ENCODE measurements at regions not wholly inside any gene's neighbourhood (a gene's known extent, or its start where the extent isn't known, plus 50 kb on each side); places are given as distances from the start of the nearest gene placed in this dataset.

DNA sequence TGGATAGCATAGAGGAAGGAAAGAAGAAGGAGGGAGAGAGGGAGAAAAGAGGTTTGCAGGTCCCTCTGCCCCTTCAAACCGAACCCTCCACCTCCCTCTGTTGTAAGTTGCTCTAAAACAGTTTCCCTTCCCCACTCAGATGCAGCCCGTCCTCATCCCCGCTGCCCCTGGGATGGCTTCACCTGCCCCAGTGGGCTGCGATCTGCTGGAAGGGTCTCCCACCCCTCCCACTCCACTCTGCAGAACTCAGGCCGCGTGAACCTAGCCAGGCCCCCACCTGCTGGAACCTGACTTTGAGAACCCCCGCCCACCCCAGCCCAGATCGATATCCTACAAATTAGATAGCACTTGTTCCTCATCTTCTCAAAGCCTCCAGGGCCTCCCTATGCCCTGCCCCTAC, 190.8 kb downstream of the DLL1 start:
- no peak for DNase-seq (ENCODE audit: extremely low read depth in 1 of 2, low read depth in 1 of 2)

DNA sequence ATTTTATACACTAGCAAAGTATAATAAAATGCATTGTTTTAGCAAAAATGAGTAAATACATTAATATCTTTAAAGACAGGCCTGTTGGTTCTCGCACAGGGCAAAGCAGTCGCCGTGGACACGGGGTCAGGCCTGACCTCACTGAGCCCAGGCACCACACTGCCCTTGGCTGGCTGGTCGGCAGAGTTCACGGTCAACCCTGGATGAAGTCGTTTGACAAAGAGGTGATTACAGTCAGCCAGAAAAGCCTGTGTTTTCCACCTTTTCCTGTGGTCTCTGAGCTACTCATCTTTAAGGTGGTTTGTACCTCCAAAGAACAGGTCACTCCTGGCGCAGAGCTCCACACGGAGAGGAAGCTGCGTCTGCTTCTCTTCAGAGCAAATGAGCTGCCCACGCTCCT, 191.5 kb downstream of the DLL1 start:
- DNase-seq (ENCODE audit: extremely low read depth in 1 of 2, low read depth in 1 of 2), result no peak

DNA sequence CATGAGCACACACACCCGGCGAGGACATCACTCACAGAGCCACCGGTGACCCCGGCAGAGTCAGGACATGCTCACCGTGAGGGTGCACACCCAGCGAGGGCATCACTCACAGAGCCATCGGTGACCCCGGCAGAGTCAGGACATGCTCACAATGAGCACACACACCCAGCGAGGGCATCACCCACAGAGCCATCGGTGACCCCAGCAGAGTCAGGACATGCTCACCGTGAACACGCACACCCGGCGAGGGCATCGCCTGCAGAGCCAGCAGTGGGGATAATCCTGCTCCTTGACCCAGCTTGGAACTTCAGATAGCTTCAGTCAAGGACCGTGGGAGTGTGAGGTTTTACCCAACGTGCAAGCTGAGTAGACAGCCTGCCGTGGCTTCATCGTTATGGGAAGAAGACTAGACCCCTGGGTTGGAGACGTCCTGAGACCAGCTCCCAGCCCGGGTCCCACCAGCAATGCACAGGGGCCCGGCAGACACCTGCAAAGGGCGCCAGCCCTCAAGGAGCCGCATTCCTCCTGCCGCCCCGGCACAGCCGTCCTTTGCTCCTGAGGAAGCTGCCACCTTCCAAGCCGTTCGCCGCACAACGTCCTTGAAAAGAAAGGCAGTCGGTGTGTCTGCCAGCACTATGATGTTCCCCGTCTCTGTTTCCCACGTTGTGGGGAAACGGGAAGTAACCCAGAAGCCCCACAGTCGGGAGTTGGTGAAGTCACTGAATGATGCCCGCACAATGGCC, 192.3 kb downstream of the DLL1 start:
- no peak for DNase-seq (ENCODE audit: extremely low read depth in 1 of 2, low read depth in 1 of 2)

DNA sequence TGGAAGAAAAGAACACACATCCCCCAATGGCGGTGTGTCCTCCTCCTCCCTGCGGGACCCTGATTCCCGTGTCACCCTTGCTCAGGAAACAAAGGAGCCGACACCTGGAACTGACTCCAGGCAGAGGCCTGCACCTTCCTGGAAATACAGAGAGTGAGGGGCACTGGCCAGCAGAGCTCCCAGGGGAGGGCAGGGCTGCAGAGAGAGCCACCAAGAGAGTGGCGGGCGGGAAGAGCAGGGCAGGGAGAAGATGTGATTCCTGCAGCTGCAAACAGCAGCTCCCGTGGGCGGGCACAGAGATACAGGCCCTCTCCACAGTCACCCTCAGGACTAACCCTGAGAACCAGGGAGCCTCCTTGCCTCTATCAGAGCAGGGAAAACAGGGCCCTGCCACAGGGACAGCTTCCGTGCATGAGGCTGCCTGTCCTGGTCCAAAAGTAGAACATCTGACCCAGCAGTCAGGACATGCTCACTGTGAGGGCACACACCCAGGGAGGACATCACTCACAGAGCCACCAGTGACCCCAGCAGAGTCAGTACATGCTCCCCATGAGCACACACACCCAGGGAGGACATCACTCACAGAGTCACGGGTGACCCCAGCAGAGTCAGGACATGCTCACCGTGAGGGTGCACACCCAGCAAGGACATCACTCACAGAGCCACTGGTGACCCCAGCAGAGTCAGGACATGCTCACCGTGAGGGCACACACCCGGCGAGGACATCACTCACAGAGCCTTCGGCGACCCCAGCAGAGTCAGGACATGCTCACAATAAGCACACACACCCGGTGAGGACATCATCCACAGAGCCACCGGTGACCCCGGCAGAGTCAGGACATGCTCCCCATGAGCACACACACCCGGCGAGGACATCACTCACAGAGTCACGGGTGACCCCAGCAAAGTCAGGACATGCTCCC, 193.1 kb downstream of the DLL1 start:
- DNase-seq (ENCODE audit: extremely low read depth in 1 of 2, low read depth in 1 of 2), result no peak

DNA sequence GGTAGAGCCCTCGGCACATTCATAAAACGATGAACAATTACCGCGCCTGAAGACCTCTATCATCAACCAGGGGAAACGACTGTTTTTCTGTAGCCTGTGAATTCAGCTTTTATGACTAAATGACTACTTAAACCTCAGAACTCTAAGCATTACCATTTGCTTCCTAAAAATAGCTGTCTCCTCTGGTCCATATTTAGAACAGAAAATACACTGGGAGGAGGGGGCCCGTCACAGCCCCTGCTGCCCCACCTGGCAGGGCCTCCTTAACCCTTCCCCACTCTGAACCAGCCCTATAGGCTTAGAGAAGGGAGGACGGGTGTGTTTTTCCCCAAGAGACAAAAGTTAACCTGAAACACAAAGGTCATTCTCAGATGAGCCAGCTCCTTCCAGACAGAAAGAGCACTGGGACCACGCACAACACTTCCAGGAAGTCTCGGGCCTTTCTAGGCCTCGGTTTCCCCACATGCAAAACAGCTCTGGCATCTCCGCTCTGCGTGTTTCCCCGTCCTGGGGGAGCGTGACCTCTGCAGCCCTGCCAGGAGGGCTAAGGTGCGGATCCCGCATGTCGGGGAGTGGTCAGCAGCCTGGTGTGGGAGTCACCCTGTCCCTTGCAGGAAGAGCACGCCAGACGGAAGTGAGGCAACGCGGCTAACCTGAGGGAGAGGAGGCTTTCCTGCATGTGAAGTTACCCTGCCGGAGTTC, 193.9 kb downstream of the DLL1 start:
- DNase-seq (ENCODE audit: extremely low read depth in 1 of 2, low read depth in 1 of 2), result no peak

DNA sequence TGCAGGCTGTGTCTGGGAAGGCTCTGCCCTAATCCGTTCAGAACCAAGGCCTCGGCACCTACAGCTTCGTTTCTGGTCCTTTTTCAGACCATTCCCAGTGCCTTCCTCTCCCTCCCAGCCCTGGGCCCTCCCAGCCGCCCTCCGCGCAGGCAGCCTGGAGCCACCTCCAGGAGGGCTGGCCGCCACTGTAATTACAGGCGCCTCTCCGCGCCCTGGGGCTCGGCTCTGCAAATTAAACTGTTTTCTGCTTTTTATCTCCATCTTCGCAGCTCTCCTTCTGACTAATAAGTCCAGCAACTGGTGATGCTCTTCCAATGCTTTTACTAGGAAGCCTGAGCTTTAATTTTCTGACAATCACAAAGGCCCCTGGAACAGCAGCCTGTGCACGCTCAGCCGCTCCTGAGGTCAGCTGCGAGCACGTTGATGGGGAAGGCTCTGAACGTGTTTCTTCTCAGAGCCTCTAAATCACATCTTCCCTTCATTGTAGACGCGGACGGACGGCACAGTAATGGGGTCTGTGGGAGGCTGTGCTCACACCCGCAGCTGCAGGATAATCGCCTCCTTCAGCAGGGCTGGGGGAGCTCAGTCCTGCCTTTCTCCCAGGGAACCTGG, 194.6 kb downstream of the DLL1 start:
- no peak for DNase-seq (ENCODE audit: extremely low read depth in 1 of 2, low read depth in 1 of 2)

DNA sequence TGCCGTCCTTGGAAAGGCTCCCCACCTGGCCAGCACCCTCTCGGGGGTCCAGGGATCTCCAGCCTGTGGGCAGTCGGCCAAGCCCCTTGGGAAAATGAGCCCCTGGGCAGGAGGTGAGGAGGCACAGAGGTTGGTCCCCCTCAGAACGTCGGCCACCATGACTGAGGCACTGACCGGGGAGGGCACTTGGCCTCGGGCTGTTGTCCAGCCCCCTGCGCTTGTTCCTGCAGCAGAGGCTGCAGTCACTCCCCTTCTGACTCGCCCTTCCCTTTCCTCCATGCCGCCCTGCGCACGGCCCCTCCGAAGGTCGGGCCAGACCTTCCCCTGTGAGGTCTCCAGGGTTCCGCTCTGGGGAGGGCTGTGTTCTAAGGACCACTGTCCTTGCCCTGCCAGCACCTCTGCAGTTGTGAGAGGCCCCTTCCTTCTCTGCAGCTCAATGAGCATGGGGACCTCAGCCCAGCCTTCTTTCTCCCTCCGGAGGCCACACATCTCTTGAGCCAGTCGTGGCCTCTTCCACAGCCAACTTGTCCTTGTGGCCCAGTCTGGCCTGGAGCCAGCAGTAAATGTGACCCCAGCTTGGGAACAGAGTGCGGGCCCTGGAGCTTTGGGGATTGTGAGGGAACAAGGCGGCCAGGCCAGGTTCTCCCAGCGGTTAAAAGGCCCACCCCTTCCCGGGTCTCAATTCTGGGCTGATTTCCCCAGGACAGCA, 195.5 kb downstream of the DLL1 start:
- DNase-seq (ENCODE audit: extremely low read depth in 1 of 2, low read depth in 1 of 2), result no peak

DNA sequence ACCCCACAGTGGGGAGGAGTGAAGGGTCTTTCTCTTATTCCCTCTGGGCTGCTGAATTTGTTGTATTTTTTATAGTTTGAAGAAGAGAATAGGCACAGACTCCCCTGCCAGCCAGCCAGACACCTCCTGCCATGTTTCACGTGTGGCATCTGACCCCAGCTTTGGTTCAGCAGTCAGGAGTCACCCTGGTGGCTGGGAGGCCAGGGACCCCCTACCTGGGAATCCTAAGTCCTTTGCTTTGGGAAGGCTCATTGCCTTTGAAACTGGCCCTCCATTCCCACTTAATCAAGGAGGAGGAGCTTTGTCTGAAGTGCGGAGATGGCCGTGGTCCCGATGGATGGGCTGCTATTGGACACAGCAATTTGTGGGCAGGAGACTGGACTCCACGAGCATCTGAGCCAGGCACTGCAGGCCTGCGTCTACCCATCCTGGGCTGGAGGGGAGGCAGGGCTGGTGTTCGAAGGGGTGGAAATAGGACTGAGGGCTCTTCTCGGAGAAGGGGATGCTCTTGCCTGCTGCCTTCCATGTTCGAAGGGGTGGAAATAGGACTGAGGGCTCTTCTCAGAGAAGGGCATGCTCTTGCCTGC, 196.1 kb downstream of the DLL1 start:
- DNase-seq (ENCODE audit: extremely low read depth in 1 of 2, low read depth in 1 of 2), result no peak

DNA sequence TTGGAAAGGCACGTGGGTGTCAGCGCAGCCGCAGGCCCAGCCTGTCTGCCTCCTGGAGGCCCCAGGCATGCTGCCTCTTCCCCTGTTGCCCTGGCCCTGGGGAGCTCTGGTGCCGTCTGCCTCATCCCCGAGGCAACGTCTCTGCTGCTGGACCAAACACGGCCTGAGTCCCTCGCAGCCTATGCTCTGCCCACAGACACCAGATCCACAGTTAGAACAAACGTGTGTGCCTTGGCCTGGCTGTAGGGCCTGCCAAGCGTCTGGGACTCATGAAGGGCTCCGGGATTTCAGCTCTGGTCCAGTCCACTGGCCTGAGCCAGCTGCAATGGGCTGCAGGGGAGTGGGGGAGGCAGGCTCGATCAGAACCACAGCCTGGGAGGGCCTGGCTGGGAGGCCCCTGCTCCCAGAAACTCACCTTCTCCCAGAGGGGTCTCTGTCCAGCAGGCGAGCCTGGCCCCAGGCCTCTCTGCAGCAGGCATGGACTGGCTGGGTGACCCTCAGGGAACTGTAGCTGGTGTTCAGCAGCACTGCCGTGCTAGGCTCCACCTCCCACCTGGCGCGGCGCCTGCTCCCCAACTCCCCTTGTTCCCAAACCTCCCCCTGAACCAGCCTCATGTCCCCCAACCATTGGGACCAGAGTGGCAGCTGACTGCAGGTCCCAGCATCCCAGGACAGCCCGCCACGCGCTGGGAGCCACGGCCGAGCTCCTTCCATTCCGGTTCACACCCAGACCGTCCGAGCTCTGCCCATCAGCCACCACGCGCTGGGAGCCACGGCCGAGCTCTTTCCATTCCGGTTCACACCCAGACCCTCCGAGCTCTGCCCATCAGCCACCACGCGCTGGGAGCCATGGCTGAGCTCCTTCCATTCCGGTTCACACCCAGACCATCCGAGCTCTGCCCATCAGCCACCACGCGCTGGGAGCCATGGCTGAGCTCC, 197.0 kb downstream of the DLL1 start:
- DNase-seq (ENCODE audit: extremely low read depth in 1 of 2, low read depth in 1 of 2), result no peak

DNA sequence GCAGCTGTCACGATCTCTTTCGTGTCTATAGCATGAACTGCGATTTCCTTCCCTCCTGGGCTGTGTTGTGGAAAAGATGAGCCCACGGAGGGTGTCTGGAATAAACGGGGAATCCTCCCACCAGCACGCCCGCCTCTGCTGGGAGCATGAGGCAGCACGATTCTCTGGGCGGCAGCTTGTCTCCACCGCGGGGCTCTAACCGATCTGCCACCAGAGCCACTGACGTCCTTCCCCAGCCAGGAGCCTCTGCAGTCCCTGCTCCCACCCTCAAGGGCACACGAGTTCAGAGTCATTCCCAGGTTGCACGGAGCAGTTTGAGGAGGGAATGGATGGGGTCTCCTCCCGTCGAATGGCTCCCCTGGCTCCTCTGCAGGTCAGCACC, 197.6 kb downstream of the DLL1 start:
- DNase-seq (ENCODE audit: extremely low read depth in 1 of 2, low read depth in 1 of 2), result no peak

DNA sequence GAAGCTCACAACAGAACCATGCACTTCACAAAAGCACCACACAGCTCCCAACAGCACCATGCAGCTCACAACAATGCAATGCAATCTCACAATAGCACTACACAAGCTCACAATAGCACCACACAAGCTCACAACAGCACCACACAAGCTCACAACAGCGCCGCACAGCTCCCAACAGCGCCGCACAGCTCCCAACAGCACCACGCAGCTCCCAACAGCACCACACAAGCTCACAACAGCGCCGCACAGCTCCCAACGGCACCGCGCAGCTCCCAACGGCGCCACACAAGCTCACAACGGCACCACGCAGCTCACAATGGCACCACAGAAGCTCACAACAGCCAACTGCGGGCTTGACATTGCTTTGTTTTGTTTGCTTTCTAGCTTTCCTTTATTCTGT, 198.1 kb downstream of the DLL1 start:
- DNase-seq (ENCODE audit: extremely low read depth in 1 of 2, low read depth in 1 of 2), result no peak

DNA sequence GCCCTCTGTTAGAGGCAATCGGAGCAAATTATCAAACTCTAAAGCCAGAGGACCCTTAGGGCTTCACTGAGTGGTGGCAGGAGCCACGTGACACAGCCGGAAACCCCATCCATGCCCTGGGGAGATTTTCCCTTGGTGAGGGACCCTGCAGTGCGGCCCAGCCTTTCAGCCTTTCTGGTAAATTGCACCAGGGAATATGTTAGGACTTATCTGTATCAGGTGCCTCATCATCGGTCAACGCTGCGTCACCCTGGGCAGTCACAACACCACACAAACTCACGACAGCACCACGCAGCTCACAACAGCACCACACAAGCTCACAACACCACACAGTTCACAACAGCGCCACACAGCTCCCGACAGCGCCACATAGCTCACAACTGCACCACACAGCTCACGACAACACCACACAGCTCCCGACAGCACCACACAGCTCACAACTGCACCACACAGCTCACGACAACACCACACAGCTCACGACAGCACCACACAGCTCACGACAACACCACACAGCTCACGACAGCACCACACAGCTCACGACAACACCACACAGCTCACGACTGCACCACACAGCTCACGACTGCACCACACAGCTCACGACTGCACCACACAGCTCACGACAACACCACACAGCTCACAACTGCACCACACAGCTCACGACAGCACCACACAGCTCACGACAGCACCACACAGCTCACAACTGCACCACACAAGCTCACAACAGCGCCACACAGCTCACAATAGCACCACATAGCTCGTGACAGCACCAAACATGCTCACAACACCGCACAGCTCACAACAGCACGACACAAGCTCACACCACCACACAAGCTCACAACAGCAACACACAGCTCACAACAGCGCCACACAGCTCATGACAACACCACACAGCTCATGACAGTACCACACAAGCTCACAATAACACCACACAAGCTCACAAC, 199.0 kb downstream of the DLL1 start:
- DNase-seq (ENCODE audit: extremely low read depth in 1 of 2, low read depth in 1 of 2), result no peak

DNA sequence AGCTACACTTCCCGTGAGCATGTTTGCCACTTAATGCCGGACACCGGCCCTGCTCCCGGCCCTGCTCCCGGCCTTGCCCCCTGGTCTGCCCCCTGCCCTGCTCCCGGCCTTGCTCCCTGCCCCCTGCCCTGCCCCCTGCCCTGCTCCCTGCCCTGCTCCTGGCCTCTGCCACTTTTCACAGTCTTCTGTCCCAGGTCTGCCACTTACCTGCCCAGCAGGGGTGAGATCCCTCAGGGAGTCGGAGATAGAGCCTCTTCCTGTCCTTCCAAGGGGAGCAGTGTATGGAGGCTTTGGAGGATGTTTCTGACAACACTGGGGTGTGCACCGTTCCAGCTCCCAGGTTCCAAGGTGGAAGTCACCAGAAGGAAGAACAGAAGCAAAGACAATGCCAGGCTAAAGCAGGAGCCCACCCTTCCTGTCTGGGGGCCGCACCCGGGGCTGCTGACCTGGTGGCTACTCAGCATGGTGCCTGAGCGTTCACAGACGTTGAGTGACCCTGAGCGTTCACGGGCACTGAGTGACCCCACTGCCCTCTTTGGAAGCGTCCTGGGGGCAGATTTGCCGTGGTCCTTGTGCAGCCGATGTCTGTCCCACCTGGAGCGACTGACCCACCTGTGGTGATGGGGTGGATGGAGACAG, 199.8 kb downstream of the DLL1 start:
- DNase-seq (ENCODE audit: extremely low read depth in 1 of 2, low read depth in 1 of 2), result no peak

DNA sequence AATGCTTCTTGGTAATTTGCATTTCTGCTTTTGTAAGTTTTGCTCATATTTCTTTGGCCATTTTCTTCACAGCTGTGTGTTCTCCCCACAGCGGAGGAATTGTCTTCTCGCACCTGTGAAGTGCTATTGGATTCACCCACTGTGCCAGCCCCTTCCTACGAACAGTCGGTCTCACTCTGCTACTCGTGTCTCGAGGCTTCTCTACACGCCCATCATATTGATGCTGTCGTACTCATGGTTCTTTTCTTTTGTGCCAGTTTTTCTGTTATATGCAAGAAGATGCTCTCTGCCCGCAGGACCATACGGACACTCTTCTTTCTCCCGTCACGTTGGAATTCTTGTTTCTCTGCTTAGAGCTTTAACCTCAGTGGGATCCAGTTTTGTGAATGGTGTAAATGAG, 200.3 kb downstream of the DLL1 start:
- DNase-seq (ENCODE audit: extremely low read depth in 1 of 2, low read depth in 1 of 2), result no peak

DNA sequence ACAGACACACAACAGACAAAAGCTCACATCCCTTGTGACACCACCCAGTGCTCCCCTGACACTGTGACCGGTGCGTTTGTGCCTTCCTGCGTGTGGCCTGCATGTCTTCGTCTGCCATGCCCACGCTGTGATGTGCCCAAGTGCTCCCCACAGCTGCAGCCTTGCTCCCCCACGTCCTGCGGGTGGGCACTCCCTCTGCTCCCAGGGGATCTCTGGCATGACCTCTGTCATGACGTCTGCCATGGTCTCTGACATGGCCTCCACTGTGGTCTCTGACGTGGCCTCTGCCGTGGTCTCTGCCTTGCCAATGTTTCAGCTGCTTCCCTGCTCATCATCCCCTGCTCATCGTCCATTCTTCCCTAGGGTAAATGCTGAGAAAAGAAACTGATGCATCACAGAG, 200.9 kb downstream of the DLL1 start:
- DNase-seq (ENCODE audit: extremely low read depth in 1 of 2, low read depth in 1 of 2), result no peak

DNA sequence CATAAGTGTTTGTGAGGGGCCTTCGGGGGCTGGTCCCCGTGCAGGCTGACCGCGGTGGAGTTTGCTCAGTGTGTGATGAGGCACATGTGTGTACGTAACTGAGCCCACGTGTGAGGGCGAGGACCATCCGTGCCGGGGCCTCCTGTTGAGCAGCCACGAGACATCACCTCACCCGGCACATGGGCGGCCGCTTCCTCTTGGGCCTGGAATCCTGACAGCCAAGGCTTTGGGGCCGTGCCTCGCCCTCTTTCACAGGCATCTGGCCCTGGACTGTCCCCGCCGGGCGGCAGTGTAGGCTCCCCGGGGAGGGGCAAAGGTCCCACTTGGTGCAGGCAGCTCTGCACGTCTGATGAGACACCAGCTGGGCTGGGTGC, 202.3 kb downstream of the DLL1 start:
- DNase-seq (ENCODE audit: extremely low read depth in 1 of 2, low read depth in 1 of 2), result no peak

DNA sequence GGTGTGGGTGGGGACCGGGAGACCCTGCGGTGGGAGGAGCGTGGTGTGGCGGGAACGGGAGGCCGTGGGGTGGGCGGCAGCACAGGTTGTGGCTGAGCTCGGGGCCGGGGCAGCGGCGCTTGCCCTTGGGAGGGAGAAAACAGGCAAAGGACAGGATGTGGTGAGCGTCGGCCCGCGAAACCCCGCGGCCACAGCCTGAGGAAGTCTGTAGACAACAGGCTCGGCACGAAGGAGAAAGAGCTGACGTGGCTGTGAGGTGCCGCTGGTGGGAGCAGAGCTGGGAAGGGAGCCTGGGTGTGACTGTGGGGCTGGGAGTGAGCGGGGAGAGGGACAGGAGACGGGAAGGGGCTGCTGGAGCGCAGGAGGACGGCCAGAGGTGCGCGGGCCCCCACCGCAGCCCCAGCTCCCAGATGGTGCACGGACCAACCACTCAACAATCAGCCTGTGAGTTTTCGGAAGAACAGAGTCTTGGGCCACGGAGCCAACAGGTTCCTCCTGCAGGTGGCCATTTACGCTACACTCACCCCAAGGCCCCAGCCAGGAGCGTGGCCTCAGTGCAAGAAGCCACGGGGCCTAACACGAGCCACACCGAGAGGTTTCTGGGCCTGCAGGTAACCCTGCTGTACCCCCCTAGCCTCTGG, 202.8 kb downstream of the DLL1 start:
- peak in 1 of 2 donors; percentile 27 for DNase-seq (ENCODE audit: extremely low read depth in 1 of 2, low read depth in 1 of 2)

All from activated CD8-positive, alpha-beta memory T cell treated with anti-CD3 and anti-CD28 coated beads for 1 hour (primary cell).